GM23338 (cell line): ENCODE measurements at regions not wholly inside any gene's neighbourhood (a gene's known extent, or its start where the extent isn't known, plus 50 kb on each side); places are given as distances from the start of the nearest gene placed in this dataset.

Experiments used
- EZH2phosphoT487 ChIP-seq: fragments of 200-600 bp; sonication (generic); IDR thresholded peaks from one replicate; pipeline ENCODE4 v1.8.1; 2018; ENCODE audit warnings: antibody characterized with exemption; ENCODE audit not compliant: unreplicated experiment
- NANOG ChIP-seq: IDR thresholded peaks from 2 replicates; pipeline ENCODE4 v1.6.1; 2016; ENCODE audit warnings: antibody characterized with exemption, borderline replicate concordance
- POLR2AphosphoS5 ChIP-seq: IDR thresholded peaks from 2 replicates; pipeline ENCODE4 v1.6.1; 2016; ENCODE audit warnings: antibody characterized with exemption, low read depth
- STAT1 ChIP-seq: IDR thresholded peaks from one replicate; pipeline ENCODE4 v1.6.1; 2016; ENCODE audit warnings: antibody characterized with exemption; ENCODE audit not compliant: unreplicated experiment
- ZNF331 ChIP-seq: fragments of 250-450 bp; sonication (Bioruptor Pico); IDR thresholded peaks from 2 replicates; pipeline ENCODE4 v1.5.0; 2020; ENCODE audit warnings: low read depth, mild to moderate bottlenecking, moderate library complexity
- TF ChIP-seq, protein P1 (sequence below): fragments of 250-450 bp; sonication (Bioruptor Pico); IDR thresholded peaks from 2 replicates; pipeline ENCODE4 v1.5.0; 2020; ENCODE audit warnings: mild to moderate bottlenecking, moderate library complexity
- TF ChIP-seq, protein P2 (sequence below): IDR thresholded peaks from one replicate; pipeline ENCODE4 v1.6.1; 2018; ENCODE audit warnings: antibody characterized with exemption; ENCODE audit not compliant: unreplicated experiment

DNA sequence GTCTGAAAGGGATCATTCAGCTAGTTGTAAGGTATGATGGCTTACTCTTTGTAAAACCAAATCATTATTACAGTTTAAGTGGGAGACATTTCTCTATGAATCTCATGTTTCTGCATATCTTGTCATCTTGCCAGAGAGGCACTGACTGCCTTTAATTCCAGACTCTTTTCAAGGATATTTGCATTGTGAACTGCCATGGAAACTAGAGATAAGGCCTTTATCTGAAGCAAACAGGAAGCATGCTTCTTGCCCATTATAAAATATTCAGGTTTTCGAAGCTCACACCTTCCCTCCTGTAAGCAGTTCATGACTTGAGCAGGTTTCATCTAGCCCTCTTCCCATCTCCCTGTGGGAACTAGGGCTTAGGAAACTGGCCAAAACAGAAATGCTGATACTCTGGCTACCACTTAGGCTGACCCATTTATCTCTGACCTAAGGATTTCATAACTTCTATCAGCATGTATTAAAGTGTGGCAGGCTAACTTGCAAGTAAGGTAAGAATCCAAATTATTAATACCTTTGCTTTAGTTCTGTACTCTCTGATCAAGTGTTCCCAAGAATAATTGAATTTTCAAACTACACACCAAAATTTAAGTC, 326.6 kb upstream of the ALCAM start (continued):
- TF ChIP-seq, protein P1, sequence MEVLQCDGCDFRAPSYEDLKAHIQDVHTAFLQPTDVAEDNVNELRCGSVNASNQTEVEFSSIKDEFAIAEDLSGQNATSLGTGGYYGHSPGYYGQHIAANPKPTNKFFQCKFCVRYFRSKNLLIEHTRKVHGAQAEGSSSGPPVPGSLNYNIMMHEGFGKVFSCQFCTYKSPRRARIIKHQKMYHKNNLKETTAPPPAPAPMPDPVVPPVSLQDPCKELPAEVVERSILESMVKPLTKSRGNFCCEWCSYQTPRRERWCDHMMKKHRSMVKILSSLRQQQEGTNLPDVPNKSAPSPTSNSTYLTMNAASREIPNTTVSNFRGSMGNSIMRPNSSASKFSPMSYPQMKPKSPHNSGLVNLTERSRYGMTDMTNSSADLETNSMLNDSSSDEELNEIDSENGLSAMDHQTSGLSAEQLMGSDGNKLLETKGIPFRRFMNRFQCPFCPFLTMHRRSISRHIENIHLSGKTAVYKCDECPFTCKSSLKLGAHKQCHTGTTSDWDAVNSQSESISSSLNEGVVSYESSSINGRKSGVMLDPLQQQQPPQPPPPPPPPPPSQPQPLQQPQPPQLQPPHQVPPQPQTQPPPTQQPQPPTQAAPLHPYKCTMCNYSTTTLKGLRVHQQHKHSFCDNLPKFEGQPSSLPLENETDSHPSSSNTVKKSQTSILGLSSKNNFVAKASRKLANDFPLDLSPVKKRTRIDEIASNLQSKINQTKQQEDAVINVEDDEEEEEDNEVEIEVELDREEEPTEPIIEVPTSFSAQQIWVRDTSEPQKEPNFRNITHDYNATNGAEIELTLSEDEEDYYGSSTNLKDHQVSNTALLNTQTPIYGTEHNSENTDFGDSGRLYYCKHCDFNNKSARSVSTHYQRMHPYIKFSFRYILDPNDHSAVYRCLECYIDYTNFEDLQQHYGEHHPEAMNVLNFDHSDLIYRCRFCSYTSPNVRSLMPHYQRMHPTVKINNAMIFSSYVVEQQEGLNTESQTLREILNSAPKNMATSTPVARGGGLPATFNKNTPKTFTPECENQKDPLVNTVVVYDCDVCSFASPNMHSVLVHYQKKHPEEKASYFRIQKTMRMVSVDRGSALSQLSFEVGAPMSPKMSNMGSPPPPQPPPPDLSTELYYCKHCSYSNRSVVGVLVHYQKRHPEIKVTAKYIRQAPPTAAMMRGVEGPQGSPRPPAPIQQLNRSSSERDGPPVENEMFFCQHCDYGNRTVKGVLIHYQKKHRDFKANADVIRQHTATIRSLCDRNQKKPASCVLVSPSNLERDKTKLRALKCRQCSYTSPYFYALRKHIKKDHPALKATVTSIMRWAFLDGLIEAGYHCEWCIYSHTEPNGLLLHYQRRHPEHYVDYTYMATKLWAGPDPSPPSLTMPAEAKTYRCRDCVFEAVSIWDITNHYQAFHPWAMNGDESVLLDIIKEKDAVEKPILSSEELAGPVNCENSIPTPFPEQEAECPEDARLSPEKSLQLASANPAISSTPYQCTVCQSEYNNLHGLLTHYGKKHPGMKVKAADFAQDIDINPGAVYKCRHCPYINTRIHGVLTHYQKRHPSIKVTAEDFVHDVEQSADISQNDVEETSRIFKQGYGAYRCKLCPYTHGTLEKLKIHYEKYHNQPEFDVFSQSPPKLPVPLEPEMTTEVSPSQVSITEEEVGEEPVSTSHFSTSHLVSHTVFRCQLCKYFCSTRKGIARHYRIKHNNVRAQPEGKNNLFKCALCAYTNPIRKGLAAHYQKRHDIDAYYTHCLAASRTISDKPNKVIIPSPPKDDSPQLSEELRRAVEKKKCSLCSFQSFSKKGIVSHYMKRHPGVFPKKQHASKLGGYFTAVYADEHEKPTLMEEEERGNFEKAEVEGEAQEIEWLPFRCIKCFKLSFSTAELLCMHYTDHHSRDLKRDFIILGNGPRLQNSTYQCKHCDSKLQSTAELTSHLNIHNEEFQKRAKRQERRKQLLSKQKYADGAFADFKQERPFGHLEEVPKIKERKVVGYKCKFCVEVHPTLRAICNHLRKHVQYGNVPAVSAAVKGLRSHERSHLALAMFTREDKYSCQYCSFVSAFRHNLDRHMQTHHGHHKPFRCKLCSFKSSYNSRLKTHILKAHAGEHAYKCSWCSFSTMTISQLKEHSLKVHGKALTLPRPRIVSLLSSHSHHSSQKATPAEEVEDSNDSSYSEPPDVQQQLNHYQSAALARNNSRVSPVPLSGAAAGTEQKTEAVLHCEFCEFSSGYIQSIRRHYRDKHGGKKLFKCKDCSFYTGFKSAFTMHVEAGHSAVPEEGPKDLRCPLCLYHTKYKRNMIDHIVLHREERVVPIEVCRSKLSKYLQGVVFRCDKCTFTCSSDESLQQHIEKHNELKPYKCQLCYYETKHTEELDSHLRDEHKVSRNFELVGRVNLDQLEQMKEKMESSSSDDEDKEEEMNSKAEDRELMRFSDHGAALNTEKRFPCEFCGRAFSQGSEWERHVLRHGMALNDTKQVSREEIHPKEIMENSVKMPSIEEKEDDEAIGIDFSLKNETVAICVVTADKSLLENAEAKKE: no peak
- TF ChIP-seq NANOG (no peak), ZNF331 (CRISPR knock-in tag) (no peak), STAT1 (no peak), POLR2AphosphoS5 (no peak), EZH2phosphoT487 (no peak)
- TF ChIP-seq, protein P2, sequence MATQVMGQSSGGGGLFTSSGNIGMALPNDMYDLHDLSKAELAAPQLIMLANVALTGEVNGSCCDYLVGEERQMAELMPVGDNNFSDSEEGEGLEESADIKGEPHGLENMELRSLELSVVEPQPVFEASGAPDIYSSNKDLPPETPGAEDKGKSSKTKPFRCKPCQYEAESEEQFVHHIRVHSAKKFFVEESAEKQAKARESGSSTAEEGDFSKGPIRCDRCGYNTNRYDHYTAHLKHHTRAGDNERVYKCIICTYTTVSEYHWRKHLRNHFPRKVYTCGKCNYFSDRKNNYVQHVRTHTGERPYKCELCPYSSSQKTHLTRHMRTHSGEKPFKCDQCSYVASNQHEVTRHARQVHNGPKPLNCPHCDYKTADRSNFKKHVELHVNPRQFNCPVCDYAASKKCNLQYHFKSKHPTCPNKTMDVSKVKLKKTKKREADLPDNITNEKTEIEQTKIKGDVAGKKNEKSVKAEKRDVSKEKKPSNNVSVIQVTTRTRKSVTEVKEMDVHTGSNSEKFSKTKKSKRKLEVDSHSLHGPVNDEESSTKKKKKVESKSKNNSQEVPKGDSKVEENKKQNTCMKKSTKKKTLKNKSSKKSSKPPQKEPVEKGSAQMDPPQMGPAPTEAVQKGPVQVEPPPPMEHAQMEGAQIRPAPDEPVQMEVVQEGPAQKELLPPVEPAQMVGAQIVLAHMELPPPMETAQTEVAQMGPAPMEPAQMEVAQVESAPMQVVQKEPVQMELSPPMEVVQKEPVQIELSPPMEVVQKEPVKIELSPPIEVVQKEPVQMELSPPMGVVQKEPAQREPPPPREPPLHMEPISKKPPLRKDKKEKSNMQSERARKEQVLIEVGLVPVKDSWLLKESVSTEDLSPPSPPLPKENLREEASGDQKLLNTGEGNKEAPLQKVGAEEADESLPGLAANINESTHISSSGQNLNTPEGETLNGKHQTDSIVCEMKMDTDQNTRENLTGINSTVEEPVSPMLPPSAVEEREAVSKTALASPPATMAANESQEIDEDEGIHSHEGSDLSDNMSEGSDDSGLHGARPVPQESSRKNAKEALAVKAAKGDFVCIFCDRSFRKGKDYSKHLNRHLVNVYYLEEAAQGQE: no peak
